Breast epithelium (tissue), 4 donors: ENCODE measurements at regions not wholly inside any gene's neighbourhood (a gene's known extent, or its start where the extent isn't known, plus 50 kb on each side); places are given as distances from the start of the nearest gene placed in this dataset.

Source experiments
- DNase-seq, 2 donors: peaks; one replicate each; pipeline ENCODE4 v3.0.0-alpha.2; 2019; ENCODE audit warnings: low spot score in 2 of 2
- H3K27ac ChIP-seq, 2 donors: fragments of 200-600 bp; sonication (generic) in 1 of 2; one replicate each; pipeline ENCODE4 v1.5.1; 2016 to 2019; ENCODE audit warnings: mild to moderate bottlenecking in 1 of 2
- H3K27me3 ChIP-seq, 2 donors: fragments of 200-600 bp; sonication (generic) in 1 of 2; one replicate each; pipeline versions ENCODE4 v1.5.1 to v1.6.0; 2017 to 2019; ENCODE audit warnings: control low read depth in 1 of 2, mild to moderate bottlenecking in 1 of 2
- H3K36me3 ChIP-seq: fragments of 200-600 bp; one replicate; pipeline ENCODE4 v1.5.1; 2019
- H3K4me1 ChIP-seq, 2 donors: fragments of 200-600 bp; sonication (generic); one replicate each; pipeline ENCODE4 v1.5.1; 2016 to 2019; ENCODE audit warnings: control low read depth in 1 of 2
- H3K4me3 ChIP-seq, 3 donors: fragments of 200-600 bp; sonication (generic); 1 replicate in 2 of 3; 2 replicates in 1 of 3; pipeline ENCODE4 v1.5.1; 2016 to 2019; ENCODE audit warnings: mild to moderate bottlenecking in 3 of 3, moderate library complexity in 2 of 3
- H3K9me3 ChIP-seq, 2 donors: fragments of 200-600 bp; sonication (generic) in 1 of 2; one replicate each; pipeline ENCODE4 v1.5.1; 2016 to 2019; ENCODE audit warnings: control low read depth in 1 of 2
- POLR2A ChIP-seq: fragments of 450-650 bp; IDR thresholded peaks from one replicate; pipeline ENCODE4 v1.6.1; 2016; ENCODE audit warnings: antibody characterized with exemption, mild to moderate bottlenecking, moderate library complexity
- POLR2AphosphoS5 ChIP-seq, 3 donors: sonication (generic); formaldehyde crosslinking; IDR thresholded peaks; one replicate each; pipeline ENCODE4 v1.6.1; 2017; ENCODE audit warnings: antibody characterized with exemption in 3 of 3
- intact Hi-C: fragments of 100-400 bp; cut with DNase I; formaldehyde crosslinking; loops from one replicate; pipeline ENCODE4 v1.15.1; 2023; ENCODE audit warnings: low total_unique reads
- TF ChIP-seq, protein P1 (sequence below), 3 donors: fragments of 450-650 bp; IDR thresholded peaks; one replicate each; pipeline ENCODE4 v1.5.1; 2016 to 2017; ENCODE audit warnings: antibody characterized with exemption in 3 of 3, mild to moderate bottlenecking in 3 of 3, moderate library complexity in 3 of 3

DNA sequence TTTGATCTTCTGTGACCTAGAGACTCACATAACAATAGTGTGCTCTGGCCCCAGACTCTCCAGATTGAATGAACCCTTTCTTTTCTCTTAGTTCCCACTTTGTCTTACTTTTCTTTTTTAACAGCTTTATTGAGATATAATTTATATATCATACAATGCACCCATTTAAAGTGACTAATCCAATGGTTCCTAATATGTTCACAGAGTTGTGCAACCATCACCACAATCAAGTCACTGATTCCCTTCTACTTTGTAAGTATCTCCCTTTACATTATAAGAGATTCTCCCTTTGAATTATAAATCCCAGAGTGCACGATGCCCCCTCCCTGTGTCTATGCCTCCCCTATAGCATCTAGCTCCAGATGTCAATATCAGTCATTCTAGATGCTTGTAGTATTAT, 172.4 kb downstream of the HINT1 start:
- Histone ChIP-seq H3K27me3 (no peaks in the 10 kb centered on the region), H3K27ac (no peak overlapping the region), H3K4me1 (no peaks in the 10 kb centered on the region), H3K4me3 (no peak overlapping the region), H3K9me3 (no peaks in the 10 kb centered on the region), H3K36me3 (no peaks in the 10 kb centered on the region)
- no peak for DNase-seq
- intact Hi-C loops = no loop called here
- TF ChIP-seq, protein P1, sequence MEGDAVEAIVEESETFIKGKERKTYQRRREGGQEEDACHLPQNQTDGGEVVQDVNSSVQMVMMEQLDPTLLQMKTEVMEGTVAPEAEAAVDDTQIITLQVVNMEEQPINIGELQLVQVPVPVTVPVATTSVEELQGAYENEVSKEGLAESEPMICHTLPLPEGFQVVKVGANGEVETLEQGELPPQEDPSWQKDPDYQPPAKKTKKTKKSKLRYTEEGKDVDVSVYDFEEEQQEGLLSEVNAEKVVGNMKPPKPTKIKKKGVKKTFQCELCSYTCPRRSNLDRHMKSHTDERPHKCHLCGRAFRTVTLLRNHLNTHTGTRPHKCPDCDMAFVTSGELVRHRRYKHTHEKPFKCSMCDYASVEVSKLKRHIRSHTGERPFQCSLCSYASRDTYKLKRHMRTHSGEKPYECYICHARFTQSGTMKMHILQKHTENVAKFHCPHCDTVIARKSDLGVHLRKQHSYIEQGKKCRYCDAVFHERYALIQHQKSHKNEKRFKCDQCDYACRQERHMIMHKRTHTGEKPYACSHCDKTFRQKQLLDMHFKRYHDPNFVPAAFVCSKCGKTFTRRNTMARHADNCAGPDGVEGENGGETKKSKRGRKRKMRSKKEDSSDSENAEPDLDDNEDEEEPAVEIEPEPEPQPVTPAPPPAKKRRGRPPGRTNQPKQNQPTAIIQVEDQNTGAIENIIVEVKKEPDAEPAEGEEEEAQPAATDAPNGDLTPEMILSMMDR (IDR thresholded peaks at IDR 0.05) = no peak
- TF ChIP-seq POLR2A (no peak), POLR2AphosphoS5 (IDR thresholded peaks at IDR 0.05) (no peak)

DNA sequence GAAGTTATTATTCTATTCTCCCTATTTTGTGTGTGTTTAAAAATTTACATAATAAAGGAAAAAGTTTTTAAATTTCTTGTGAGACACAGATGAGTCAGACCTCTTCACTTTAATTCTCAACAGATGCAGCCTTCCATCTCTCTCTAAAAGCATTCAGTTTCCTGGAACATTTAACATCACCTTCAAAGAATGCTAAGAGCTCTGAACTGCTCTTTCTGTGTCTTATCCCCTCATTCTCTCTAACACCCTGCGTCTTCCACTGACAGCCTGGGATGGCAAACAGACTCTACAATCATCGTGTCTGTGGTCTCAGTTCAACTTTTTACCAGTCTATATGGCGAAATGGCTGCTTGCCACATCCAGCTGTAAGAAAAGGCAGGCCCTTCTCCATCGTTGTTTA, 173.0 kb downstream of the HINT1 start:
- H3K27ac ChIP-seq = no peak overlapping the region
- TF ChIP-seq POLR2A (no peak), POLR2AphosphoS5 (IDR thresholded peaks at IDR 0.05) (no peak)
- TF ChIP-seq, protein P1 (IDR thresholded peaks at IDR 0.05) = no peak
- no peak for DNase-seq
- no peaks in the 10 kb centered on the region for H3K9me3 ChIP-seq
- intact Hi-C loops = no loop called here
- H3K36me3 ChIP-seq = no peaks in the 10 kb centered on the region
- no peaks in the 10 kb centered on the region for H3K4me1 ChIP-seq
- no peak overlapping the region for H3K4me3 ChIP-seq
- H3K27me3 ChIP-seq = no peaks in the 10 kb centered on the region

DNA sequence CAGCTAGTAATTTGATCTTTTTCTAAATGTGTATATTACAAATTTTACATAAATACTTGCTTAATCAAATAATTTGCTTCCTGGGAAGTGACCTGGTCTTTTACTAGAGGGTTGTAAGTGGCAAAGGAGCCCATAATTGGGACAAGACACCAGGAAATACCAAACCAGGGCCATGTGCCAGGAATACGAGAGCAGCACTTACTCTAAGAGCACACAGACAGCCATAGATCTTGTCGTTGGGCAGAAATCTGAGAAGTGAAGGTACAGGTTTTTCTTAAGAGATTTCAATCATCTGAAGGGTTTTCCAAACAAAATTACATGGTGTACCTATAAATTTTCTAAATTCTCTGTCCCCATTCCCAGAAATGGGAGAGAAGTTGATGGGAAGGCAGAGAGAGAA, 179.3 kb downstream of the HINT1 start:
- TF ChIP-seq POLR2AphosphoS5 (IDR thresholded peaks at IDR 0.05) = no peak
- Histone ChIP-seq H3K9me3 (no peaks in the 10 kb centered on the region), H3K4me1 (no peaks in the 10 kb centered on the region), H3K27ac (no peak overlapping the region), H3K27me3 (no peaks in the 10 kb centered on the region), H3K36me3 (no peaks in the 10 kb centered on the region), H3K4me3 (no peak overlapping the region)
- intact Hi-C loops = no loop called here
- no peak for DNase-seq

DNA sequence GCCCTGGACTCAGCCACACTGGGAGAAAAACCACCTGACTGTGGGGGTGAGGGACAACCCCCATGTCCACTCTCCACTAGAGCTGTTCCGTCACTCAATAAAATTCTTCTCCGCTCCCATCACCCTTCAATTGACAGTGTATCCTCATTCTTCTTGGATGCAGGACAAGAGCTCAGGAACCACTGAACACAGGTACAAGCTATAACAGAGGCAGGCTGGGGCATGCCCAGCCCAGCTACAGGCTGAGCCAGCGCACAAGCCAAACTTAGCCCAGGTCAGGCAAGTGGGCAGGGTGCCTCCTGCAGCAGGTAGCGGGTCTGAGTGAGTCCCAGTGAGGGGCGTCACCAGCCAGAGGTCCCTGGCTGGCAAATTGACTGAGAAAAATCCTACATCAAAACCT, 183.4 kb downstream of the HINT1 start:
- Histone ChIP-seq H3K4me1 (no peaks in the 10 kb centered on the region), H3K9me3 (no peaks in the 10 kb centered on the region), H3K36me3 (no peaks in the 10 kb centered on the region), H3K27me3 (no peaks in the 10 kb centered on the region), H3K4me3 (no peak overlapping the region), H3K27ac (no peak overlapping the region)
- intact Hi-C loops = no loop called here
- no peak for DNase-seq
- TF ChIP-seq POLR2A = no peak
- no peak for TF ChIP-seq POLR2AphosphoS5 (IDR thresholded peaks at IDR 0.05)
- TF ChIP-seq, protein P1 (IDR thresholded peaks at IDR 0.05) = no peak

DNA sequence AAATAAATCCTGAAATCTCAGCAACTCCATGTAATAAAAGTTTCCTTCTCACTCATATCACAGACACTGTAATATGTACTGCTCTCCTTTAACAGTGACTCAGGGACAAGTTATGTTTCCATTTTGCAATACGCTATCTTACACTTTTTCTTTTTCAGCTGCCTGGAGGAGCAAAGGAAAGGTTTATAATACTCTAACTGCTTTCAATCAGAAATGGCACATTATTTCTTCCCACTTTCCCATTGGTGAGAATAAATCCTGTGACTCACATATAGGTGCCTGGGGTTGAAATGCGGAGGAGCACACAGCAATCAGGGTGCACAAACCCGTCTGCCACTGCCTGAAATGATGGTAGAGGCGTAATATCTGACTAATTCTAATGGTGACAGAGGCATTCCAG, 186.6 kb downstream of the HINT1 start:
- TF ChIP-seq POLR2AphosphoS5 (IDR thresholded peaks at IDR 0.05) (no peak), POLR2A (no peak)
- TF ChIP-seq, protein P1 (IDR thresholded peaks at IDR 0.05) = no peak
- H3K27me3 ChIP-seq = no peaks in the 10 kb centered on the region
- intact Hi-C loops = no loop called here
- H3K36me3 ChIP-seq = no peaks in the 10 kb centered on the region
- DNase-seq = no peak
- no peak overlapping the region for H3K27ac ChIP-seq
- H3K9me3 ChIP-seq = no peaks in the 10 kb centered on the region
- no peak overlapping the region for H3K4me3 ChIP-seq
- no peaks in the 10 kb centered on the region for H3K4me1 ChIP-seq

DNA sequence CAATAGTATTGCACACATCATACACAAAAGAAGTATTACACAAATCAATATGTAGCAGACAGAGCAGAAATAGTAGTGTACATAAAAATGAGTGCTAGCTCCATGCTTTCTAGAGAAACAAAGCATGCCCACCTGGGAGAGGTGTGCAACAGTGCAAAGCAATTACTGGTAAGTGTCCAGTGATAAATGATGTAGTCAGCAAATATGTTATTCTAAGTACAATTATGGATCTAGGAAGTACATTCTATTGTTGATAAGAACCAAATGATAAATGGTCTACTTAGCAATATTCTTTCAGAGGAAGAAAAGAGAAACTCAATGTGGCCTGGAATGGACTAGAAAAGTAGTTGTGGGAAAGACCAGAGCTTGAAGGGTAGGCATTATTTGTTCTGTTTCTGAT, 188.6 kb downstream of the HINT1 start:
- H3K4me1 ChIP-seq = no peaks in the 10 kb centered on the region
- TF ChIP-seq, protein P1 (IDR thresholded peaks at IDR 0.05) = no peak
- TF ChIP-seq POLR2AphosphoS5 (IDR thresholded peaks at IDR 0.05) = no peak
- TF ChIP-seq POLR2A = no peak
- no peaks in the 10 kb centered on the region for H3K36me3 ChIP-seq
- H3K27ac ChIP-seq = no peak overlapping the region
- intact Hi-C loops = no loop called here
- no peak overlapping the region for H3K4me3 ChIP-seq
- no peaks in the 10 kb centered on the region for H3K27me3 ChIP-seq
- DNase-seq = no peak
- no peaks in the 10 kb centered on the region for H3K9me3 ChIP-seq
